MM.1S (cell line): ENCODE measurements at regions not wholly inside any gene's neighbourhood (a gene's known extent, or its start where the extent isn't known, plus 50 kb on each side); places are given as distances from the start of the nearest gene placed in this dataset.

Experiments
- CTCF ChIP-seq: fragments of 300-600 bp; sonication (generic); IDR thresholded peaks from 2 replicates; pipeline ENCODE4 v1.5.1; 2016; ENCODE audit warnings: antibody characterized with exemption, low read length, mixed read lengths
- EZH2 ChIP-seq: fragments of 300-600 bp; sonication (generic); optimal IDR thresholded peaks from 2 replicates; pipeline ENCODE3; 2017; ENCODE audit warnings: low read depth, mild to moderate bottlenecking, antibody characterized with exemption, low read length, mixed read lengths
- EZH2phosphoT487 ChIP-seq: fragments of 300-600 bp; sonication (generic); IDR thresholded peaks from 2 replicates; pipeline ENCODE4 v1.6.1; 2018; ENCODE audit warnings: antibody characterized with exemption, low read length

GRCh38 chr10:58019863-58020537 lies 247.7 kb downstream of the IPMK start:
- TF ChIP-seq CTCF (no peak), EZH2 (no peak), EZH2phosphoT487 (no peak)
